ENCODE measurements at regions not wholly inside any gene's neighbourhood (a gene's known extent, or its start where the extent isn't known, plus 50 kb on each side); places are given as distances from the start of the nearest gene placed in this dataset.

GRCh38 chr2:163122257-163122656, 283.7 kb upstream of the KCNH7 start:
- TF ChIP-seq, protein P1, sequence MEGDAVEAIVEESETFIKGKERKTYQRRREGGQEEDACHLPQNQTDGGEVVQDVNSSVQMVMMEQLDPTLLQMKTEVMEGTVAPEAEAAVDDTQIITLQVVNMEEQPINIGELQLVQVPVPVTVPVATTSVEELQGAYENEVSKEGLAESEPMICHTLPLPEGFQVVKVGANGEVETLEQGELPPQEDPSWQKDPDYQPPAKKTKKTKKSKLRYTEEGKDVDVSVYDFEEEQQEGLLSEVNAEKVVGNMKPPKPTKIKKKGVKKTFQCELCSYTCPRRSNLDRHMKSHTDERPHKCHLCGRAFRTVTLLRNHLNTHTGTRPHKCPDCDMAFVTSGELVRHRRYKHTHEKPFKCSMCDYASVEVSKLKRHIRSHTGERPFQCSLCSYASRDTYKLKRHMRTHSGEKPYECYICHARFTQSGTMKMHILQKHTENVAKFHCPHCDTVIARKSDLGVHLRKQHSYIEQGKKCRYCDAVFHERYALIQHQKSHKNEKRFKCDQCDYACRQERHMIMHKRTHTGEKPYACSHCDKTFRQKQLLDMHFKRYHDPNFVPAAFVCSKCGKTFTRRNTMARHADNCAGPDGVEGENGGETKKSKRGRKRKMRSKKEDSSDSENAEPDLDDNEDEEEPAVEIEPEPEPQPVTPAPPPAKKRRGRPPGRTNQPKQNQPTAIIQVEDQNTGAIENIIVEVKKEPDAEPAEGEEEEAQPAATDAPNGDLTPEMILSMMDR (IDR thresholded peaks at IDR 0.05; ENCODE audit: poor library complexity, severe bottlenecking) = no peak
- TF ChIP-seq RAD21 (conservative IDR thresholded peaks at IDR 0.05) = no peak
- no peak for TF ChIP-seq EZH2 (IDR thresholded peaks at IDR 0.05; ENCODE audit: borderline replicate concordance, insufficient read depth, low read length, poor library complexity, severe bottlenecking)
- TF ChIP-seq POLR2AphosphoS5 (IDR thresholded peaks at IDR 0.05) = no peak
